ENCODE measurements at regions not wholly inside any gene's neighbourhood (a gene's known extent, or its start where the extent isn't known, plus 50 kb on each side); places are given as distances from the start of the nearest gene placed in this dataset.

DNA sequence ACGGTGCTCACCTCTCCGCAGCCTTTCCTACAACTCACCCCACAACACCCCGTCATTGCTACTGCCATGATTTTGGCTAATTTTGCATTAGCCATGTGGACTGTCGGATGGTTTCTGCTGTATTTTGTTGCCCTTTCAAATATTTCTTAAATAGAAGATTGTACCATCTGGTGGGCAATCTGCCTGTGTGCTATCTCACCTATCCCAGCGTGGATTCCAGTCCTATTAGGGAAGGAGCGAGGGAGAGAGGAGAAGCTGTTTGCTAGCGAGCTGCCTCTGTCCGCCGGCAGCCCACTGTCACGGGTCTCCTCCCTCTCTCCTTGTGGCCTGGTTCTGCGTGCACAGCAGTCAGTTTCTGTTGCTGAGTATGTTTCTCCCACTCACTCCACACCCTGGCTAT lies 336.2 kb downstream of the TXNL1 start:
- Histone ChIP-seq H3K9ac (ENCODE audit: low read length in 2 of 2) (no peak overlapping the region), H3K9me3 (ENCODE audit: control insufficient read depth in 2 of 2, low read length in 2 of 2) (no peaks in the 10 kb centered on the region), H3K36me3 (ENCODE audit: control insufficient read depth in 2 of 2, insufficient read depth in 2 of 2, low read length in 2 of 2) (no peaks in the 10 kb centered on the region), H3K27ac (ENCODE audit: low read length) (no peak overlapping the region), H3K4me1 (ENCODE audit: control insufficient read depth, insufficient read depth, low read length) (no peaks in the 10 kb centered on the region), H3K4me3 (ENCODE audit: low read length in 2 of 2) (no peak overlapping the region), H3K27me3 (ENCODE audit: control insufficient read depth in 1 of 2, insufficient read depth in 2 of 2, low read length in 2 of 2) (no peaks in the 10 kb centered on the region)

- Histone ChIP-seq H3K4me3 (ENCODE audit: low read length in 2 of 2) (no peak overlapping the region), H3K27me3 (ENCODE audit: control insufficient read depth in 1 of 2, insufficient read depth in 2 of 2, low read length in 2 of 2) (no peaks in the 10 kb centered on the region), H3K4me1 (ENCODE audit: control insufficient read depth, insufficient read depth, low read length) (no peaks in the 10 kb centered on the region), H3K27ac (ENCODE audit: low read length) (no peak overlapping the region), H3K9ac (ENCODE audit: low read length in 2 of 2) (no peak overlapping the region), H3K36me3 (ENCODE audit: control insufficient read depth in 2 of 2, insufficient read depth in 2 of 2, low read length in 2 of 2) (no peaks in the 10 kb centered on the region), H3K9me3 (ENCODE audit: control insufficient read depth in 2 of 2, low read length in 2 of 2) (no peaks in the 10 kb centered on the region)
These were observed 338.7 kb downstream of the TXNL1 start for GRCh38 chr18:56299740-56300139.

DNA sequence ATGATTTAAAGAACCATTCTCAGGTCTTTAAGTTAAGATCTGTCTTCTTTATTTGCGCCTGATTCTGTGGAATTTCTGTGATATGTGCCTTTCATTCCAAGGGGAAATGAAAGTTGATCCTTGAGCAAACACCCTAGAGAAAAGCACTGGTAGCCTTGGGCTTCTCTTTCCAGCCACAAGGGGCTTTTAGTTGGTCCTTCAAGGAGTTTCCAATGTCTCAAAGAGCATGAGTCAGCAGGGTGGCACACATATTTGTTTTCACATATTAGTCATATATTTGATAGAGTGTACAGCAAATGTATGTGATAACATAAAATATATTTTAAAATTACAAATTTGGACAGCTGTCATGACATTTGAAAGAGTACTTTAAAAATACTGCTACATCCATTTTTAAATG lies 339.5 kb downstream of the TXNL1 start:
- Histone ChIP-seq H3K9ac (ENCODE audit: low read length in 2 of 2) (no peak overlapping the region), H3K4me3 (ENCODE audit: low read length in 2 of 2) (no peak overlapping the region), H3K27me3 (ENCODE audit: control insufficient read depth in 1 of 2, insufficient read depth in 2 of 2, low read length in 2 of 2) (no peaks in the 10 kb centered on the region), H3K36me3 (ENCODE audit: control insufficient read depth in 2 of 2, insufficient read depth in 2 of 2, low read length in 2 of 2) (no peaks in the 10 kb centered on the region), H3K9me3 (ENCODE audit: control insufficient read depth in 2 of 2, low read length in 2 of 2) (no peaks in the 10 kb centered on the region), H3K4me1 (ENCODE audit: control insufficient read depth, insufficient read depth, low read length) (no peaks in the 10 kb centered on the region), H3K27ac (ENCODE audit: low read length) (no peak overlapping the region)

- no peaks in the 10 kb centered on the region for H3K9me3 ChIP-seq (ENCODE audit: control insufficient read depth in 2 of 2, low read length in 2 of 2)
- H3K9ac ChIP-seq (ENCODE audit: low read length in 2 of 2) = no peak overlapping the region
- H3K36me3 ChIP-seq (ENCODE audit: control insufficient read depth in 2 of 2, insufficient read depth in 2 of 2, low read length in 2 of 2) = no peaks in the 10 kb centered on the region
- H3K27me3 ChIP-seq (ENCODE audit: control insufficient read depth in 1 of 2, insufficient read depth in 2 of 2, low read length in 2 of 2) = no peaks in the 10 kb centered on the region
- no peak overlapping the region for H3K4me3 ChIP-seq (ENCODE audit: low read length in 2 of 2)
- no peaks in the 10 kb centered on the region for H3K4me1 ChIP-seq (ENCODE audit: control insufficient read depth, insufficient read depth, low read length)
- H3K27ac ChIP-seq (ENCODE audit: low read length) = no peak overlapping the region
These were observed 342.0 kb downstream of the TXNL1 start for GRCh38 chr18:56296381-56296780.

DNA sequence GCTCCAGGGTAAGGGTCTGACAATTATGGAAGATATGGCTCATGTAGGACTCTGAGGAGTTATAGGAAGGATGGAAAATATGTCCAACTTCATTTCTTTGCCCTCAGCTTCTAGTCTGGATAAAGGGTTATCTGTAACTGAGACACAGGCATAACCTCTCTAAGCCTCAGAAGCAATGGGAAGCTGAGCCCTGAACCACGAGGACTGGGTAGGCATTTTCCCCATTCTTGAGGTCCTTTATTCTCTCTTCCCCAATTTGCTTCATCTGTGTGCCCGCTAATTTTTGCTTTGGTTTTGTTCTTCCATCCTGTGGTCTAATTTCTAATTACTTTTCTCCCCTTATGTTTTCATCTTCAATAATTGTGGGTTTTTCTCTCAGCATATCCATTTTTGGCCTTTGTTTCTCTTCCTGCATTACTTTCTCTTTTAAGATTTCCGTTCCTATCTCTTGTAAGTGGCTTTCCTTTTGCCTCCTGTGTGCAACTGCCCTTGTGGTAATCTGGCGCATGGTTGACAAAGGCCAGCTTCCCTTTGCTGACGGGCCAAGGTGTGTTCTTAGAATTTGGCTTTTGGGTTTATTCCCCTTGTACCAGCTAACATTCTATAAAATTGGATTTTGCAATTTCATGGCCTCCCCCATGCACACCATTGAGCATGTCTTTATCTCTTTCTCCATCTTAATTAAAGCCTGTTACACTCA lies 343.8 kb downstream of the TXNL1 start:
- H3K27ac ChIP-seq (ENCODE audit: low read length) = no peak overlapping the region
- H3K4me3 ChIP-seq (ENCODE audit: low read length in 2 of 2) = no peak overlapping the region

DNA sequence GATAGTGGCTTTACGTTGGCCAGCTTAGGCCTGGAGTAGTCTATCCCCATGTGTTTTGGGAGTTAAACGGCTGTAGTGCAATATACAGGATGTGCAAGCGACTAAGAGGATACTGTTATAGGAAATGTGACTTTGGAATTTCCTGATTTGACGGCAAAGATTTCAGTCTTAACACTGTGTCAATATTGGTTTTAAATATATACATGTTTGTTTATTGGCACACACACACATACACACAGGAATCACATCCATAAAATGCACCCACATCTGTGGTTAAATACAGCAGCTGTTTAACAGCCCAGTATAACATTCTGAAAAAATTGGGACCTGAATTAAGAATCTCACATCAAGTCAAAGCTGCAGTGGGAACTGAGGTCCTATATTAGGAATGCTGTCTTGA lies 347.1 kb downstream of the TXNL1 start:
- Histone ChIP-seq H3K27ac (ENCODE audit: low read length) (no peak overlapping the region), H3K4me1 (ENCODE audit: control insufficient read depth, insufficient read depth, low read length) (no peaks in the 10 kb centered on the region), H3K9me3 (ENCODE audit: control insufficient read depth in 2 of 2, low read length in 2 of 2) (no peaks in the 10 kb centered on the region), H3K9ac (ENCODE audit: low read length in 2 of 2) (no peak overlapping the region), H3K27me3 (ENCODE audit: control insufficient read depth in 1 of 2, insufficient read depth in 2 of 2, low read length in 2 of 2) (no peaks in the 10 kb centered on the region), H3K36me3 (ENCODE audit: control insufficient read depth in 2 of 2, insufficient read depth in 2 of 2, low read length in 2 of 2) (no peaks in the 10 kb centered on the region), H3K4me3 (ENCODE audit: low read length in 2 of 2) (no peak overlapping the region)

More for the DNA sequence above, 343.8 kb downstream of the TXNL1 start:
- H3K36me3 ChIP-seq (ENCODE audit: control insufficient read depth in 2 of 2, insufficient read depth in 2 of 2, low read length in 2 of 2) = no peaks in the 10 kb centered on the region
- H3K27me3 ChIP-seq (ENCODE audit: control insufficient read depth in 1 of 2, insufficient read depth in 2 of 2, low read length in 2 of 2) = no peaks in the 10 kb centered on the region
- no peaks in the 10 kb centered on the region for H3K4me1 ChIP-seq (ENCODE audit: control insufficient read depth, insufficient read depth, low read length)
- no peak overlapping the region for H3K9ac ChIP-seq (ENCODE audit: low read length in 2 of 2)
- no peaks in the 10 kb centered on the region for H3K9me3 ChIP-seq (ENCODE audit: control insufficient read depth in 2 of 2, low read length in 2 of 2)

- Histone ChIP-seq H3K27me3 (ENCODE audit: control insufficient read depth in 1 of 2, insufficient read depth in 2 of 2, low read length in 2 of 2) (no peaks in the 10 kb centered on the region), H3K9ac (ENCODE audit: low read length in 2 of 2) (no peak overlapping the region), H3K9me3 (ENCODE audit: control insufficient read depth in 2 of 2, low read length in 2 of 2) (no peaks in the 10 kb centered on the region), H3K36me3 (ENCODE audit: control insufficient read depth in 2 of 2, insufficient read depth in 2 of 2, low read length in 2 of 2) (no peaks in the 10 kb centered on the region), H3K4me1 (ENCODE audit: control insufficient read depth, insufficient read depth, low read length) (no peaks in the 10 kb centered on the region), H3K27ac (ENCODE audit: low read length) (no peak overlapping the region), H3K4me3 (ENCODE audit: low read length in 2 of 2) (no peak overlapping the region)
These were observed 349.0 kb downstream of the TXNL1 start for GRCh38 chr18:56289381-56289780.

- Histone ChIP-seq H3K36me3 (ENCODE audit: control insufficient read depth in 2 of 2, insufficient read depth in 2 of 2, low read length in 2 of 2) (no peaks in the 10 kb centered on the region), H3K4me1 (ENCODE audit: control insufficient read depth, insufficient read depth, low read length) (no peaks in the 10 kb centered on the region), H3K27me3 (ENCODE audit: control insufficient read depth in 1 of 2, insufficient read depth in 2 of 2, low read length in 2 of 2) (no peaks in the 10 kb centered on the region), H3K9ac (ENCODE audit: low read length in 2 of 2) (no peak overlapping the region), H3K27ac (ENCODE audit: low read length) (no peak overlapping the region), H3K9me3 (ENCODE audit: control insufficient read depth in 2 of 2, low read length in 2 of 2) (no peaks in the 10 kb centered on the region), H3K4me3 (ENCODE audit: low read length in 2 of 2) (no peak overlapping the region)
These were observed 351.5 kb downstream of the TXNL1 start for GRCh38 chr18:56286775-56287325.

DNA sequence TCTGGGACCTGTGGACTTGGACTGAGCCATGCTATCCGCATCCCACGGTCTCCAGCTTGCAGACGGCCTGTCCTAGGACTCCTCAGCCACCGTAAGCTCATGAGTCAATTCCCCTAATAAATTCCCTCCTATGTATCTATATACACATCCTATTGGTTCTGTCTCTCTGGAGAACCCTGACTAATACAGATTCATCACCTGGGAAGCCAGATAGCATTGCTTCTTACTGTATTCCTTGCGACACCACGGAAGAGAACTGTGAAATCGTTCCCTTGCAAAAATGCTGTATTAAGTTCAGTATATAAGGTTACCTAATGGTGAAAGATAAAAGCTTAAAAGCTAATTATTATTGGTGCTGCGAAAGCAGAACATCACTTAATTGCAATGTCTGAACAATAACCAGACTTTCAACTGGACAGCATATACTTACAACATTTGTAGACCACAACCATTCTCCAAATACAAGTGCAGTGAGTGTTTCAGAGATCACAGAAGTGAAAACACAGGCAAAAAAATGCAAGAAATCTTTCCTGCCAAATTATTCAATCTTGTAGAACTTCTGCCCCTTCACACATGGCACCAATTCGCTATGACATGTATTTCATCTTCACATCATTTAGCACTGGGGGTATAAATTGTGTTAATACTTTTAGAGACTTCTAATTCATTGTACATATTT lies 352.9 kb downstream of the TXNL1 start:
- Histone ChIP-seq H3K9me3 (ENCODE audit: control insufficient read depth in 2 of 2, low read length in 2 of 2) (no peaks in the 10 kb centered on the region), H3K36me3 (ENCODE audit: control insufficient read depth in 2 of 2, insufficient read depth in 2 of 2, low read length in 2 of 2) (no peaks in the 10 kb centered on the region), H3K4me1 (ENCODE audit: control insufficient read depth, insufficient read depth, low read length) (no peaks in the 10 kb centered on the region), H3K27me3 (ENCODE audit: control insufficient read depth in 1 of 2, insufficient read depth in 2 of 2, low read length in 2 of 2) (no peaks in the 10 kb centered on the region), H3K4me3 (ENCODE audit: low read length in 2 of 2) (no peak overlapping the region), H3K9ac (ENCODE audit: low read length in 2 of 2) (no peak overlapping the region), H3K27ac (ENCODE audit: low read length) (no peak overlapping the region)

GRCh38 chr18:56284319-56284718 lies 354.1 kb downstream of the TXNL1 start:
- H3K27me3 ChIP-seq (ENCODE audit: control insufficient read depth in 1 of 2, insufficient read depth in 2 of 2, low read length in 2 of 2) = no peaks in the 10 kb centered on the region
- H3K36me3 ChIP-seq (ENCODE audit: control insufficient read depth in 2 of 2, insufficient read depth in 2 of 2, low read length in 2 of 2) = no peaks in the 10 kb centered on the region
- no peak overlapping the region for H3K4me3 ChIP-seq (ENCODE audit: low read length in 2 of 2)
- H3K27ac ChIP-seq (ENCODE audit: low read length) = no peak overlapping the region
- no peaks in the 10 kb centered on the region for H3K4me1 ChIP-seq (ENCODE audit: control insufficient read depth, insufficient read depth, low read length)
- H3K9me3 ChIP-seq (ENCODE audit: control insufficient read depth in 2 of 2, low read length in 2 of 2) = no peaks in the 10 kb centered on the region
- H3K9ac ChIP-seq (ENCODE audit: low read length in 2 of 2) = no peak overlapping the region

DNA sequence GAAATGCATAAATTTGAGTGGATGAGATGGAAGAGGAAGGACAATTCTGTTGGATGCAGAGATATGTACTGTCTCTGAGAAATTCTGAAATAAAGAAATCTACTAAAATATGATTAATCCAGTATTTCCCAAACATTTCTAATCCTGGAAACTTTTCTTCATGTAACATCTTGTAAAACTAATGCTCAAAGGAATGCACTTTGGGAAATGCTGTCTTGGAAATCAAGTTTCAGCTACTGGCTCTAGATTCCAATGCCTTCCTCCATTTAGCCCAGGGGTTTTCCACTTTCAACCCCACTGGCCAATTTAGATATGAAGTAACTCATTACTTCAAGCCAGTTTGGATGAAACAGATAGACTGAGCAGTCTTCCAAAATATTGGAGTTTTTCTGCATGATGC lies 355.1 kb downstream of the TXNL1 start:
- no peak overlapping the region for H3K9ac ChIP-seq (ENCODE audit: low read length in 2 of 2)
- no peak overlapping the region for H3K27ac ChIP-seq (ENCODE audit: low read length)
- H3K4me1 ChIP-seq (ENCODE audit: control insufficient read depth, insufficient read depth, low read length) = no peaks in the 10 kb centered on the region
- H3K27me3 ChIP-seq (ENCODE audit: control insufficient read depth in 1 of 2, insufficient read depth in 2 of 2, low read length in 2 of 2) = no peaks in the 10 kb centered on the region
- H3K36me3 ChIP-seq (ENCODE audit: control insufficient read depth in 2 of 2, insufficient read depth in 2 of 2, low read length in 2 of 2) = no peaks in the 10 kb centered on the region
- no peak overlapping the region for H3K4me3 ChIP-seq (ENCODE audit: low read length in 2 of 2)
- H3K9me3 ChIP-seq (ENCODE audit: control insufficient read depth in 2 of 2, low read length in 2 of 2) = no peaks in the 10 kb centered on the region

Data from stomach smooth muscle (tissue), 2 donors.